A673 (cell line): ENCODE measurements at regions not wholly inside any gene's neighbourhood (a gene's known extent, or its start where the extent isn't known, plus 50 kb on each side); places are given as distances from the start of the nearest gene placed in this dataset.

Experiments used
- EZH2 ChIP-seq: fragments of 200-600 bp; sonication (generic); IDR thresholded peaks from 2 replicates; pipeline ENCODE4 v1.6.1; 2017; ENCODE audit warnings: borderline replicate concordance, low read depth, mild to moderate bottlenecking, mixed read lengths, antibody characterized with exemption, low read length; ENCODE audit not compliant: poor library complexity, severe bottlenecking
- TF ChIP-seq, protein P1 (sequence below): fragments of 300-800, 200-600 bp; sonication (generic); conservative IDR thresholded peaks from 2 replicates; pipeline ENCODE4 v1.5.1; 2017; ENCODE audit warnings: low read depth, mild to moderate bottlenecking, antibody characterized with exemption, low read length, moderate library complexity, mixed read lengths

DNA sequence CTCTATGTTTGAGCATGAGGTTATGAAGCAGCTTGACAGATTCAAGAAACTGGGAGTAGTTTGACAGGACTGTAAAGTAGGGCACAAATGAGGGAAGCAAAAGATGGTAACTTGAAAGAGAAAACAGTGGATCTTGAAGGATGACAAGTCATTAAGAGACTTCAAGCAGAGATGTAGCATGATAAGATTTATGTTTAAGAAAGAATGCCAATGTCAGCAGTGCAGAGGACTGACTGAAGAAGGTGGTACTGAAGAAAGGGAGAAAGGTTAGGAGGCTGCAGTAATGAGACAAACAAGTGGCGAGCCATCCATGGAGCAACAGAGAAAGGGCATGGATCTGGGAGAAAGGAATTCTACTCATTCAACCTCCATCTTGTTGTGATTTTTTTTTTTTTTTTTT, 120.2 kb upstream of the RAP1B start:
- TF ChIP-seq, protein P1, sequence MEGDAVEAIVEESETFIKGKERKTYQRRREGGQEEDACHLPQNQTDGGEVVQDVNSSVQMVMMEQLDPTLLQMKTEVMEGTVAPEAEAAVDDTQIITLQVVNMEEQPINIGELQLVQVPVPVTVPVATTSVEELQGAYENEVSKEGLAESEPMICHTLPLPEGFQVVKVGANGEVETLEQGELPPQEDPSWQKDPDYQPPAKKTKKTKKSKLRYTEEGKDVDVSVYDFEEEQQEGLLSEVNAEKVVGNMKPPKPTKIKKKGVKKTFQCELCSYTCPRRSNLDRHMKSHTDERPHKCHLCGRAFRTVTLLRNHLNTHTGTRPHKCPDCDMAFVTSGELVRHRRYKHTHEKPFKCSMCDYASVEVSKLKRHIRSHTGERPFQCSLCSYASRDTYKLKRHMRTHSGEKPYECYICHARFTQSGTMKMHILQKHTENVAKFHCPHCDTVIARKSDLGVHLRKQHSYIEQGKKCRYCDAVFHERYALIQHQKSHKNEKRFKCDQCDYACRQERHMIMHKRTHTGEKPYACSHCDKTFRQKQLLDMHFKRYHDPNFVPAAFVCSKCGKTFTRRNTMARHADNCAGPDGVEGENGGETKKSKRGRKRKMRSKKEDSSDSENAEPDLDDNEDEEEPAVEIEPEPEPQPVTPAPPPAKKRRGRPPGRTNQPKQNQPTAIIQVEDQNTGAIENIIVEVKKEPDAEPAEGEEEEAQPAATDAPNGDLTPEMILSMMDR, result no peak
- TF ChIP-seq EZH2, result no peak
